Posterior cingulate gyrus (tissue), 11 donors: ENCODE measurements at regions not wholly inside any gene's neighbourhood (a gene's known extent, or its start where the extent isn't known, plus 50 kb on each side); places are given as distances from the start of the nearest gene placed in this dataset.
"Not testable (repeated sequence)": the region's sequence is repeated elsewhere in the genome, so short reads cannot be mapped to it uniquely, and the experiment has no call there.

Source experiments
- DNase-seq, 10 donors: peaks; one replicate each; pipeline versions ENCODE4 v3.0.0 to v3.0.0-alpha.2; 2020 to 2021; ENCODE audit warnings: mixed read lengths in 3 of 10
- intact Hi-C: fragments of 100-400 bp; cut with DNase I; formaldehyde crosslinking; loops from one replicate; pipeline ENCODE4 v1.15.1; 2023

DNA sequence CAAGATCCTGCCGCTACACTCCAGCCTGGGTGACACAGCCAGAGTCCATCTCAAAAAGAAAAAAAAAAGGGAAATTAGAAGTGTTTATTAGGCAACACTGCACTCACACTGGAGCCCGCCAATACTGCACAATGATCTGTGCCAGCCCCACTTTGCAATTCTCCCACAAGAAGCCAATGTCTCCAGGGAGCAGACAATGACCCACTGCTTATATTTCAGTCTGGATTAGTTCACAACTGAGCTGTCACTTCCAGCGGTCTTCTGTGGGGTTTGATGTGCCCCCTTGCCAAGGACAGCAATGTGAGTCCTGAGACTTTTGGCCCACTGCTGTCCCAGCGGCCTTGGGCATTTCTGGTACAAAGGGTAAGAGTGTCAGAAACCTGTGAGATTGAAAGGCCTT, 85.6 kb upstream of the PPM1B start:
- DNase-seq, result peak in 2 of 10 donors; percentile 18 to 30
- intact Hi-C loops, result no loop called here

DNA sequence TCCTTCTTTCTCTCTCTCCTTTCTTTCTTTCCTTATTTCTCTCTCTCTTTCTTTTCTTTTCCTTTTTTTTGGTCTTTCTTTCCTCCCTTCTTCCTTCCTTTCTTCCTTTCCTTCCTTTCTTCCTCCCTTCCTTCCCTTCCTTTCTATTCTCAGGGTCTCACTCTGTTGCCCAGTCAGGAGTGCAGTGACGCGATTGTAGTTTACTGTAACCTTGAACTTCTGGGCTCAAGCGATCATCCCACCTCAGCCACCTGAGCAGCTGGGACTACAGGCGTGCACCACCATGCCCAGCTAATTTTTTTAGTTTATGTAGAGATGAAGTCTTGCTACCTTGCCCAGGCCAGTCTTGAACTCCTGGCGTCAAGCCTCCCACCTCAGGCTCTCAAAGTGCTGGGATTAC, 83.8 kb upstream of the PPM1B start:
- DNase-seq, result no peak
- intact Hi-C loops, result loop anchor here (5.0 kb wide), 2 partner anchors 277 to 392 kb away; partner anchors contain the start of genes CAMKMT and PREPL

GRCh38 chr2:44086629-44087028, 82.0 kb upstream of the PPM1B start:
- intact Hi-C loops, result loop anchor here (1.0 to 5.0 kb wide), 4 partner anchors 158 to 391 kb away; partner anchors contain the start of genes CAMKMT and PREPL
- peak in 7 of 10 donors; percentile 14 to 83 (median 34) for DNase-seq

GRCh38 chr2:44087036-44087713, 81.5 kb upstream of the PPM1B start:
- peak; percentile 83 to 98 (median 90) for DNase-seq
- intact Hi-C loops, result loop anchor here (1.0 to 5.0 kb wide), 4 partner anchors 158 to 390 kb away; partner anchors contain the start of genes CAMKMT and PREPL

- DNase-seq, result no peak
- intact Hi-C loops, result loop anchor here (1.0 to 5.0 kb wide), 5 partner anchors 73 to 390 kb away; partner anchors contain the start of genes CAMKMT and PREPL
Observed at GRCh38 chr2:44087714-44088092, 81.0 kb upstream of the PPM1B start.

DNA sequence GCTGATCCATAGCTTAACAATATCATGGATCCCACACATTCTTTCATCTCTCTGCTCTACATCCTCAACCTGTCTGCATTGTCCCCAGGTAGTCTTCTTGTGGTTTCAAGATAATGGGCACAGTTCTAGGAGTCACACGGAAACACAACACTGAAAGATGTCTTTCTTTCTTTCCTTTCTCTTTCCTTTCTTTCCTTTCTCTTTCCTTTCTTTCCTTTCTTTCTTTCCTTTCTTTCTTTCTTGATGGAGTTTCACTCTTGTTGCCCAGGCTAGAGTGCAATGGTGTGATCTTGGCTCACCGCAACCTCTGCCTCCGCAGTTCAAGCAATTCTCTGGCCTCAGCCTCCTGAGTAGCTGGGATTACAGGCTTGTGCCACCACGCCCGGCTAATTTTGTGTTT, 76.2 kb upstream of the PPM1B start:
- DNase-seq, intact Hi-C loops: not testable (repeated sequence)

GRCh38 chr2:44093970-44094369, 74.7 kb upstream of the PPM1B start:
- DNase-seq, result no peak
- intact Hi-C loops, result no loop called here

DNA sequence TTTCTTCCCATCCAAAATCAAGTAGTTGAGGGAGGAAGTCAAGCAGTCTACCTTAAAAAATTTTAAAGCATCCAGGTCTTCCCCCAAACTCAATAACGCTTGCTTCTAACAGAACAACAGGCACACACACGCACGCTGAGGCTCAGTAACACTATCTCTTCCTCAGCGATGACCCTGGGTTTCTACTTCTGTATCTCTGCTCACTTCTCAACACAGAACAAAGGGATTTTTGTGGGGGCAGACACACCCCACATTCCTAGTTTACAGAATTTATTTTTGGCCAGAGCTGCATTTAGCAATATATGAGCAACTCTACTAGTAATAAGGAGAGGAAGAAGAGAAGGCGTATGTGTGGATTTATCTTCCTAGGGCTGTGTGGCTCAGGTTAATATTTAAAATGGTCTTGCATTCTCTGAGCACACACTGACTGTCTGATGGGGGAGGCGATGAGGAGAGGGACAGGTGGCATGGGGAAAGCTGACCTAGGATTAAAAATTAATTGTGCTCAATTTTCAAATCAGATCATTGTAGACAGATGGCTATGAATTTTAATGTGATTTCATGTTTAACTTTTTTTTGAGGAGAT, 71.3 kb upstream of the PPM1B start:
- DNase-seq, result no peak
- intact Hi-C loops, result no loop called here

- intact Hi-C loops, result no loop called here
- DNase-seq, result no peak
Observed at GRCh38 chr2:44098050-44098449, 70.6 kb upstream of the PPM1B start.

DNA sequence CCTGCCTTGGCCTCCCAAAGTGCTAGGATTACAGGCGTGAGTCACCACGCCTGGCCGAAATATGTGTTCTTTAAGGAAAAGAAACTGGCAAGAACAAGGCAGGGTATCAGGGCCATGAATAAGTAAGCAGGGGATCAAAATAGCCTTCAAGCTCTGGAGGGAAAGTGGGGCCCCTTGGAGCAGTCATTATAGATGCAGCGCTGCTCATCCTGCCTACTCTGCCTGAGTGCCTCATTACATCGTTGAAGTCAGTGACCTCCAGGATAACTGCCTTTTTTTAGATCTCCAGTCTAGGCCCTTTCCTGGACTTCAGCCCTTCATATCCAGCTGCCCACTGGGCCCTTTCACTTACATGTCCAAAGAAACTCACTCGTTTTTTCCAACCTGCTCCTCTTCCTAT, 69.8 kb upstream of the PPM1B start:
- DNase-seq, result no peak
- intact Hi-C loops, result no loop called here

GRCh38 chr2:44100351-44100750, 68.3 kb upstream of the PPM1B start:
- intact Hi-C loops, result no loop called here
- no peak for DNase-seq

DNA sequence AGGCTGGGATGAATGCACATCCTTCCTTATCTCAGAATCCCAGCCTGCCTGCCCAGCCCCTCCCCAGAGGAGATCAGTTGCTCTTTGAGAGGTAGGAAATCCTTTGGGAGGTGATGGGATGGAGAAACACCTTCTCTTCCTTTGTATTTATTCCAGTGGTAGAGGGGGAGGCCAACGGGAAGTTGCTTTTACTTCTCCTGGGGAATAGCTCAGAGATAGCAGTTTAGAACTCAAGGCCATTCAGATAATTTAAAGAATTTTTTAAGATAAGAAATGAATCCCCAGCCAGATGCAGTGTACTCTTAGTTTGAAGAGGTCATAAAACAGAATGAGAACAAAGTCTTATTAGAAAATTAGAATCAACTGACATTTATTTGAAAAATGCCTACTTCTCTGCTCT, 67.4 kb upstream of the PPM1B start:
- intact Hi-C loops, result no loop called here
- DNase-seq, result no peak

- no peak for DNase-seq
- intact Hi-C loops, result no loop called here
Observed at GRCh38 chr2:44102790-44103562, 65.7 kb upstream of the PPM1B start.

DNA sequence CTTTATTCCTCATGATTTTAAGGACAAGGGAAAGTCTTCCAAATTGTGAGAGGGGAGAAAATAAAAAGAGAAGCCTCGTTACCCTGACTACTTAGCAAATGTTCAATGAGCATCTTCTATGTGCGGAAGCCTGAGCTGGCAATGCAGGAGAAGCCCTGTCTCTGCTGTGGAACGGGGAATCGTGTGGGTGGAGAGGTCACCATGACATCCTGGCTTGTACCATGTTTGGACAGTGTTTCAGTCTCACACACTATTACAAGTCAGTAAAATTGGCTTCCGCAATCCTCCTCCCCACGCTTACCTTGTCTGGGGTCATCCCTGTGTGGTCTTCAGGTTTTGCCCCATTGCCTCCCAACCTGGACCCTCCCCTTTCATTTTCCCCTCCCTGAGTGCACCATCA, 65.0 kb upstream of the PPM1B start:
- intact Hi-C loops, result no loop called here
- no peak for DNase-seq

GRCh38 chr2:44104855-44105271, 63.8 kb upstream of the PPM1B start:
- intact Hi-C loops, result no loop called here
- DNase-seq, result no peak

GRCh38 chr2:44106509-44106908, 62.2 kb upstream of the PPM1B start:
- DNase-seq, intact Hi-C loops: not testable (repeated sequence)

- intact Hi-C loops, result no loop called here
- no peak for DNase-seq
Observed at GRCh38 chr2:44107086-44107740, 61.5 kb upstream of the PPM1B start.

- DNase-seq, result no peak
- intact Hi-C loops, result no loop called here
Observed at GRCh38 chr2:44107974-44108373, 60.7 kb upstream of the PPM1B start.

DNA sequence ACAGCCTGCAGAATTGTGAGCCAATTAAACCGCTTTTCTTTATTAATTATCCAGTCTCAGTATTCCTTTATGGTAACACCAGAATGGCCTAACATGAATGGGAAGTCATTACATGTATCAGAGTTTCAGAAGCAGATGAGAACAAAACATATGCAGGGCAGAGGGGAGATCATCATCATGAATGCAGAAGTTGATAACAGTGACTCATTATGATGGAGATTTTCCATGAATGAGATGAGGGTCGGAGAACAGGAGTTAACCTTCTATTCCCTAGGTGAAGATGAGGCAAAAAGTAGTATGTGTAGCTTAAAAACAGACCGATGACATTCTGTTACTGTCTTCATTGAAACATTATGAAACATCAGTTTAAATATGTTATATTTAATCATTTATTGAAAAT, 59.5 kb upstream of the PPM1B start:
- DNase-seq, result no peak
- intact Hi-C loops, result no loop called here

GRCh38 chr2:44110444-44110843, 58.2 kb upstream of the PPM1B start:
- DNase-seq, result no peak
- intact Hi-C loops, result no loop called here

GRCh38 chr2:44112096-44112495, 56.6 kb upstream of the PPM1B start:
- no peak for DNase-seq
- intact Hi-C loops, result no loop called here
